ENCODE measurements at regions not wholly inside any gene's neighbourhood (a gene's known extent, or its start where the extent isn't known, plus 50 kb on each side); places are given as distances from the start of the nearest gene placed in this dataset.
A peak's percentile ranks its signal among the peaks of the same experiment; 100 is the strongest.

DNA sequence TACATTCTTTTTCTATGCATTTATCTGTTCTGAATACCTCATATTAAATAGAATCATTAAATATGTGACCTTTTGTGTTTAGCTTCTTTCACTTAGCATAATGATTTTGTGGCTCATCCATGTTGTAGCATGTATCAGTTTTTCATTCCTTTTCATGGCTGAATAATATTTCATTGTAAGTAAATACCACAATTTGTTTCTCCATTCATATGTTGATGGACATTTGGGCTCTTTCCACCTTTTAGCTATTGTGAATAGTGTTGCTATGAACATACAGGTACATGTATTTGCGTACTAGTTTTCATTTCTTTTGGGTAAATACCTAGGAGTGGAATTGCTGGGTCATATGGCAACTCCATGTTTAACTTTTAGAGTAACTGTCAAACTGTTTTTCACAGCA lies 85.1 kb downstream of the GNL3L start:
- Histone ChIP-seq H3K27ac (no peak overlapping the region), H3K9me3 (no peaks in the 10 kb centered on the region), H3K27me3 (no peaks in the 10 kb centered on the region), H3K4me3 (no peak overlapping the region), H3K4me1 (no peaks in the 10 kb centered on the region), H3K36me3 (no peaks in the 10 kb centered on the region)
- intact Hi-C loops (cut with DNase I; ENCODE audit: low total_unique reads) (no loop called here), in situ Hi-C loops (cut with MboI; ENCODE audit: low pct_ligation_motif_present in 1 of 4, low pct_unique_long_range_greater_than_20kb in 1 of 4, low sequenced_read_pairs in 3 of 4) (no loop called here)
- no peak for DNase-seq
- no peak for TF ChIP-seq EP300 (IDR thresholded peaks at IDR 0.05; ENCODE audit: low read depth)
- no peak for TF ChIP-seq POLR2AphosphoS5 (IDR thresholded peaks at IDR 0.05)
- no peak for TF ChIP-seq POLR2A (IDR thresholded peaks at IDR 0.05)
- TF ChIP-seq, protein P1, sequence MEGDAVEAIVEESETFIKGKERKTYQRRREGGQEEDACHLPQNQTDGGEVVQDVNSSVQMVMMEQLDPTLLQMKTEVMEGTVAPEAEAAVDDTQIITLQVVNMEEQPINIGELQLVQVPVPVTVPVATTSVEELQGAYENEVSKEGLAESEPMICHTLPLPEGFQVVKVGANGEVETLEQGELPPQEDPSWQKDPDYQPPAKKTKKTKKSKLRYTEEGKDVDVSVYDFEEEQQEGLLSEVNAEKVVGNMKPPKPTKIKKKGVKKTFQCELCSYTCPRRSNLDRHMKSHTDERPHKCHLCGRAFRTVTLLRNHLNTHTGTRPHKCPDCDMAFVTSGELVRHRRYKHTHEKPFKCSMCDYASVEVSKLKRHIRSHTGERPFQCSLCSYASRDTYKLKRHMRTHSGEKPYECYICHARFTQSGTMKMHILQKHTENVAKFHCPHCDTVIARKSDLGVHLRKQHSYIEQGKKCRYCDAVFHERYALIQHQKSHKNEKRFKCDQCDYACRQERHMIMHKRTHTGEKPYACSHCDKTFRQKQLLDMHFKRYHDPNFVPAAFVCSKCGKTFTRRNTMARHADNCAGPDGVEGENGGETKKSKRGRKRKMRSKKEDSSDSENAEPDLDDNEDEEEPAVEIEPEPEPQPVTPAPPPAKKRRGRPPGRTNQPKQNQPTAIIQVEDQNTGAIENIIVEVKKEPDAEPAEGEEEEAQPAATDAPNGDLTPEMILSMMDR (IDR thresholded peaks at IDR 0.05) = no peak
- 97% methylated on average over 1 of the region's 1 CpG; no CpG with 5 or more reads in 1 of the 2 donors for WGBS, 2 donors (ENCODE audit: low coverage in 1 of 2)

DNA sequence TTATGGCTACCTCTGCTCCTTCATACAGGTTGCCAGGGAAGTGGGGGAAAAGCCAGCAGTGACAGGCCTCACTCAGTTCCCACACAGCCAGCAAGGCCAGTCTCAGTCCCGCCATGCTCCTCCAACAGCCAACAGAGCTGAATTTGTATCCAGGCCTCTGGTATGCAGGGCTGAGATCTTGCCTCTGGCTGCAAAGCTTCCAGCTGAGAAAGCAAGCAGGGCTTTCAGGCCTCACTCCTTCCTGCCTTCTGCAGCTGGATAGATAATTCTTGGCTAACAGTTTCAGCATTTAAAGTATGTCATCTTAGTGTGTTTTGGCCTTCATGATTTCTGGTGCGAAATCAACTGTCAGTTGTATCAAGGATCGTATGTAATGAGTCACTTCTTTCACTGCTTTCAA lies 103.6 kb downstream of the GNL3L start:
- in situ Hi-C loops (cut with MboI; ENCODE audit: low pct_ligation_motif_present in 1 of 4, low pct_unique_long_range_greater_than_20kb in 1 of 4, low sequenced_read_pairs in 3 of 4) = loop anchor here in 2 of 4 donors (25.0 kb wide), 3 partner anchors 179 to 529 kb away; partner anchors contain the start of gene MAGED2 (in 2 of the 2)
- H3K4me3 ChIP-seq = no peak overlapping the region
- 80% methylated on average over 3 of the region's 3 CpGs; no CpG with 5 or more reads in 1 of the 2 donors for WGBS, 2 donors (ENCODE audit: low coverage in 1 of 2)
- H3K36me3 ChIP-seq = no peaks in the 10 kb centered on the region
- TF ChIP-seq POLR2A (IDR thresholded peaks at IDR 0.05) (no peak), EP300 (IDR thresholded peaks at IDR 0.05; ENCODE audit: low read depth) (no peak), POLR2AphosphoS5 (IDR thresholded peaks at IDR 0.05) (no peak)
- TF ChIP-seq, protein P1 (IDR thresholded peaks at IDR 0.05) = no peak
- intact Hi-C loops (cut with DNase I; ENCODE audit: low total_unique reads) = no loop called here
- no peaks in the 10 kb centered on the region for H3K9me3 ChIP-seq
- DNase-seq = no peak
- no peaks in the 10 kb centered on the region for H3K4me1 ChIP-seq
- H3K27me3 ChIP-seq = no peaks in the 10 kb centered on the region
- no peak overlapping the region for H3K27ac ChIP-seq

DNA sequence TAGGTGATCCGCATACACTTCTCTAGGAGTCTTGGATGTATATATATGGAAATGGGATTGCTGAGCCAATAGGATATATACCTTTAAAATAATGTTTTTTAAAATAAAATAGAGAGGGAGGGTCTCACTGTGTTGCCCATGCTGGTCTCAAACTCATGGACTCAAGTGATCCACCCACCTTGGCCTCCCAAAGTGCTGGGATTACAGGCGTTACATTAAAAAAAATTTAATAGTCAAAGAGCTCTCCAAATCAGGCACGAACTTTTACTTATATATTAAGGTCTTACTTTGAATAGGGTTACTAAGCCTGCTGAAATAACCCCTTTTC lies 109.0 kb downstream of the GNL3L start:
- intact Hi-C loops (cut with DNase I; ENCODE audit: low total_unique reads) (no loop called here), in situ Hi-C loops (cut with MboI; ENCODE audit: low pct_ligation_motif_present in 1 of 4, low pct_unique_long_range_greater_than_20kb in 1 of 4, low sequenced_read_pairs in 3 of 4) (loop anchor here in 2 of 4 donors (25.0 kb wide), 3 partner anchors 173 to 523 kb away; partner anchors contain the start of gene MAGED2 (in 2 of the 2))
- DNase-seq = no peak
- Histone ChIP-seq H3K9me3 (no peaks in the 10 kb centered on the region), H3K4me1 (peaks cover 0 to 3% (median 0%) of the 10 kb centered on the region in 4 donors), H3K4me3 (peak overlapping the region in 3 of 4 donors; percentile 25 to 53 (median 41)), H3K27ac (peak overlapping the region; percentile 75 to 92 (median 89)), H3K27me3 (no peaks in the 10 kb centered on the region), H3K36me3 (no peaks in the 10 kb centered on the region)
- TF ChIP-seq, protein P1 (IDR thresholded peaks at IDR 0.05) = no peak
- TF ChIP-seq POLR2A (IDR thresholded peaks at IDR 0.05) (no peak), POLR2AphosphoS5 (IDR thresholded peaks at IDR 0.05) (no peak), EP300 (IDR thresholded peaks at IDR 0.05; ENCODE audit: low read depth) (no peak)
- 60% methylated on average over 3 of the region's 3 CpGs; no CpG with 5 or more reads in 1 of the 2 donors for WGBS, 2 donors (ENCODE audit: low coverage in 1 of 2)

DNA sequence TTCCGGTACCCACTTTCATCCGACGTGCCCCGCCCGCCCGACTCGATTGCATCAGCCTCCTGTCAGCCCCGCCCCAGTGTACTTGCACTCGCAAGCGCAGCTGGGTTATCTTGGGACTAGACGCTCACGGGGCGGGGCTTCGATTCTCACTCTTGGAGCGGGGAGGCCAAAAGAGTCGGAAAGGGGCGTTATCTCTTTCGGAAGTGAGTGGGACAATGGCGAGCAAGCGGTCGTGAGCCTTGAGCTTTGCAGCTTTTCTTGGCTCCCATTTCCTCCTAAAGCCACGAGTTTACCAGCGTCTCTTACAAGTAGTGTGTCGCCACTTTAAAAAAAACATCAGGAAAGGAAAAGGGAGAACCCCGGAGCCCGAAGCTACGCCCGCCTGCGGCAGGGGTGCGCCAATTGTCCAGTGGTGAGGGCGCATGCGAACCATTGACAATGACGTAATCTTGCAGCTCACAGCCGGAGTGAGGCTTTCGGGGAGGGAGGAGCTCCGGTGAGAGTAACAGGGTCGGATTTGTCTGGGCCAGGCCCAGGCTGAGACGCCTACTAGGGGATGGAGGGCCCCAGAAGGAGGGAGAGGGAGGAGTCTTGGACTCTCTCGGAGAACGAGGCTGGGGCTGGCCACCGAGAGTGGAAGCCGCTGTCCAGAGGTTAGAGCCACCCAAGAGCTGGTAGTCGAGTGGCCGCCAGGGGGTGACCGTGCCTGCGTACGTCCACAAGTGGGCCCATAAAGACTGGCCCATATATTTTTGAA lies 109.5 kb downstream of the GNL3L start:
- 51% methylated on average over 47 of the region's 47 CpGs; no CpG with 5 or more reads in 1 of the 2 donors for WGBS, 2 donors (ENCODE audit: low coverage in 1 of 2)
- in situ Hi-C loops (cut with MboI; ENCODE audit: low pct_ligation_motif_present in 1 of 4, low pct_unique_long_range_greater_than_20kb in 1 of 4, low sequenced_read_pairs in 3 of 4) = loop anchor here in 2 of 4 donors (25.0 kb wide), 3 partner anchors 173 to 523 kb away; partner anchors contain the start of gene MAGED2 (in 2 of the 2)
- peak; percentile 62 for TF ChIP-seq POLR2A (IDR thresholded peaks at IDR 0.05)
- TF ChIP-seq, protein P1 (IDR thresholded peaks at IDR 0.05) = peak; percentile 43 to 77 (median 57)
- TF ChIP-seq POLR2AphosphoS5 (IDR thresholded peaks at IDR 0.05) = peak in 2 of 3 donors; percentile 46 to 66
- TF ChIP-seq EP300 (IDR thresholded peaks at IDR 0.05; ENCODE audit: low read depth) = no peak
- Histone ChIP-seq H3K4me3 (peak overlapping the region; percentile 25 to 53 (median 37)), H3K27ac (peak overlapping the region; percentile 75 to 92 (median 89)), H3K4me1 (peaks cover 0 to 3% (median 0%) of the 10 kb centered on the region in 4 donors), H3K36me3 (no peaks in the 10 kb centered on the region), H3K9me3 (no peaks in the 10 kb centered on the region), H3K27me3 (no peaks in the 10 kb centered on the region)
- intact Hi-C loops (cut with DNase I; ENCODE audit: low total_unique reads) = loop anchor here (5.0 kb wide), 1 partner anchor 173 kb away; no protein-coding TSS in a partner anchor
- DNase-seq = peak; percentile 94

Data from transverse colon (tissue), 4 donors.